Neuronal stem cell (in vitro differentiated cells): ENCODE measurements at regions not wholly inside any gene's neighbourhood (a gene's known extent, or its start where the extent isn't known, plus 50 kb on each side); places are given as distances from the start of the nearest gene placed in this dataset.

Source experiments
- DNase-seq: peaks from one replicate; pipeline ENCODE4 v3.0.0-alpha.2; 2013; ENCODE audit warnings: low spot score
- H2AFZ ChIP-seq: one replicate; pipeline ENCODE4 v1.6.1; 2013; ENCODE audit warnings: mild to moderate bottlenecking, low read length, inconsistent platforms
- H2AK5ac ChIP-seq: 2 replicates; pipeline ENCODE4 v1.6.1; 2013; ENCODE audit warnings: low read depth, mild to moderate bottlenecking, inconsistent platforms, low read length, moderate library complexity, mixed read lengths
- H2BK120ac ChIP-seq: 2 replicates; pipeline ENCODE4 v1.6.1; 2013; ENCODE audit warnings: low read depth, mild to moderate bottlenecking, inconsistent platforms, low read length, moderate library complexity, mixed read lengths
- H2BK12ac ChIP-seq: one replicate; pipeline ENCODE4 v1.6.1; 2013; ENCODE audit warnings: low read length, inconsistent platforms
- H2BK15ac ChIP-seq: 2 replicates; pipeline ENCODE4 v1.6.1; 2013; ENCODE audit warnings: mild to moderate bottlenecking, low read length, inconsistent platforms, mixed read lengths
- H2BK5ac ChIP-seq: one replicate; pipeline ENCODE4 v1.6.1; 2013; ENCODE audit warnings: inconsistent platforms, mild to moderate bottlenecking, low read length, moderate library complexity
- H3K14ac ChIP-seq: one replicate; pipeline ENCODE4 v1.6.1; 2013; ENCODE audit warnings: low read length, inconsistent platforms
- H3K18ac ChIP-seq: 2 replicates; pipeline ENCODE4 v1.6.1; 2013; ENCODE audit warnings: low read length, inconsistent platforms
- H3K23ac ChIP-seq: 2 replicates; pipeline ENCODE4 v1.6.1; 2013; ENCODE audit warnings: low read depth, mild to moderate bottlenecking, mixed read lengths, low read length, inconsistent platforms; ENCODE audit not compliant: poor library complexity
- H3K27ac ChIP-seq: replicated peaks from 3 replicates; pipeline ENCODE4 v1.5.1; 2013; ENCODE audit warnings: low read length, inconsistent platforms
- H3K27me3 ChIP-seq, 3 experiments: 2 replicates each; pipeline ENCODE4 v1.6.1; 2013; ENCODE audit warnings: low read length in 3 of 3, mild to moderate bottlenecking in 2 of 3, inconsistent platforms in 1 of 3, low read depth in 1 of 3, mixed read lengths in 1 of 3, moderate library complexity in 1 of 3; ENCODE audit not compliant: control insufficient read depth in 3 of 3, insufficient read depth in 3 of 3
- H3K36me3 ChIP-seq, 2 donors: replicated peaks in 1 of 2; 2 replicates each; pipeline ENCODE4 v1.6.1; 2013; ENCODE audit warnings: low read length in 2 of 2; ENCODE audit not compliant: control insufficient read depth in 2 of 2, insufficient read depth in 2 of 2
- H3K4ac ChIP-seq: 2 replicates; pipeline ENCODE4 v1.6.1; 2013; ENCODE audit warnings: inconsistent platforms, mild to moderate bottlenecking, low read length, moderate library complexity
- H3K4me1 ChIP-seq, 2 donors: 1 replicate in 1 of 2; 2 replicates in 1 of 2; pipeline ENCODE4 v1.6.1; 2013; ENCODE audit warnings: low read length in 2 of 2, low read depth in 1 of 2; ENCODE audit not compliant: control insufficient read depth in 2 of 2, insufficient read depth in 1 of 2
- H3K4me2 ChIP-seq: one replicate; pipeline ENCODE4 v1.6.1; 2013; ENCODE audit warnings: mild to moderate bottlenecking, low read length, inconsistent platforms; ENCODE audit not compliant: insufficient read depth, poor library complexity, severe bottlenecking
- H3K4me3 ChIP-seq, 2 donors: 2 replicates each; pipeline ENCODE4 v1.5.1; 2013; ENCODE audit warnings: low read length in 2 of 2, mild to moderate bottlenecking in 2 of 2, inconsistent platforms in 1 of 2, moderate library complexity in 1 of 2
- H3K79me1 ChIP-seq: one replicate; pipeline ENCODE4 v1.6.1; 2013; ENCODE audit warnings: low read depth, mild to moderate bottlenecking, inconsistent platforms, low read length, moderate library complexity
- H3K9ac ChIP-seq: one replicate; pipeline ENCODE4 v1.6.1; 2013; ENCODE audit warnings: mild to moderate bottlenecking, low read depth, low read length, inconsistent platforms; ENCODE audit not compliant: poor library complexity
- H3K9me3 ChIP-seq, 2 donors: replicated peaks in 1 of 2; 2 replicates each; pipeline versions ENCODE3 to v1.6.1; 2013; ENCODE audit warnings: low read length in 2 of 2, mild to moderate bottlenecking in 2 of 2, inconsistent platforms in 1 of 2, low read depth in 1 of 2, mixed read lengths in 1 of 2, moderate library complexity in 1 of 2; ENCODE audit not compliant: control insufficient read depth in 2 of 2, insufficient read depth in 1 of 2
- H4K8ac ChIP-seq: one replicate; pipeline ENCODE4 v1.6.1; 2013; ENCODE audit warnings: low read depth, mild to moderate bottlenecking, inconsistent platforms, low read length, moderate library complexity
- H4K91ac ChIP-seq: one replicate; pipeline ENCODE4 v1.6.1; 2013; ENCODE audit warnings: low read length, low read depth, mild to moderate bottlenecking, inconsistent platforms; ENCODE audit not compliant: poor library complexity
- WGBS, 2 donors: extraction: QIAGEN DNeasy Blood & Tissue Kit; methylation state at CpG; one replicate each; pipeline ENCODE4 v1.1.7; 2013; ENCODE audit warnings: missing lambda C conversion rate in 2 of 2, mixed read lengths in 1 of 2; ENCODE audit not compliant: insufficient read length in 2 of 2, insufficient replicate concordance in 1 of 2; ENCODE audit errors: extremely low coverage in 2 of 2; 5-methylcytosine and 5-hydroxymethylcytosine counted together

DNA sequence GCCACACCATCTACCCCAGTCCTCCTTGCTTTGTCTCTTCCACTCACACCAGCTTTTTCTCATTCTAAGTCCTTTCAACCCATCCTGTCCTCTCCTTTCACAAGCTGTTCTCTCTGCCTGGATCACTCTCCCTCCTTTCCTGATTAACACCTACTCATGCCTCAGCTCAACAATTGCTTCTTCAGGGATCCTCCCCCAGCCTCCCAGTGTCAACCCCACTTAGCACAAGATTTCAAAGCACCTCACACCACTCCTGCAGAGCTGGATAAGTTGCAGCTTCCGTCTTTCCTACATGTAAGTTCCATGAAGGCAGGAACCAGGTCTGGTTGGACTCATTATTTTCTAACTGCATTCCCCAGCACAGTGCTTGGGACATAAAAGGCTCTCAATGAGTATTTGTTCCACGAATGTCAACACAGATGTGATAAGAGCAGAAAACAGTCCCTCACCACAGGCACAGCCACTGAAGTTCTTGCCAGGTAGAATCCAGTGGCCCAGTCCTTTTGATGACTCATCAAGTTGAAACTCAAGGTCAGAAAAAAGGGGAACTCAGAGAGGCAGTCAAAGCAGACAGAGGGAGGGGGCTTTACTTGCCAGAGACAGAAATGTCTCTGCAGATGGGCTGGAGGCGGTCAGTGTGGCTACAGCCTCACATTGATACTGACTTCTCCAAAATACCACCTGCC lies 193.4 kb upstream of the PRDM1 start:
- H4K91ac ChIP-seq = no peak overlapping the region
- H3K4me1 ChIP-seq = peaks cover 0 to 4% of the 10 kb centered on the region in 2 donors
- H3K4me2 ChIP-seq = no peak overlapping the region
- no peak overlapping the region for H4K8ac ChIP-seq
- no peak overlapping the region for H2AFZ ChIP-seq
- no peak overlapping the region for H2BK12ac ChIP-seq
- H2BK120ac ChIP-seq = no peak overlapping the region
- no peak overlapping the region for H3K18ac ChIP-seq
- H3K27ac ChIP-seq = no peak overlapping the region
- no peak overlapping the region for H3K4ac ChIP-seq
- H2BK5ac ChIP-seq = no peak overlapping the region
- H3K23ac ChIP-seq = no peak overlapping the region
- no peak overlapping the region for H2AK5ac ChIP-seq
- H3K9me3 ChIP-seq = no peaks in the 10 kb centered on the region
- no peaks in the 10 kb centered on the region for H3K27me3 ChIP-seq
- no peak overlapping the region for H2BK15ac ChIP-seq
- DNase-seq = no peak
- no peak overlapping the region for H3K4me3 ChIP-seq
- no peaks in the 10 kb centered on the region for H3K36me3 ChIP-seq
- WGBS, 2 donors = no CpG with 5 or more reads among the region's 3 CpGs
- H3K9ac ChIP-seq = no peak overlapping the region
- H3K14ac ChIP-seq = no peak overlapping the region
- H3K79me1 ChIP-seq = no peaks in the 10 kb centered on the region

GRCh38 chr6:105890521-105891244 lies 195.5 kb upstream of the PRDM1 start:
- no peak overlapping the region for H3K4me3 ChIP-seq
- H3K4ac ChIP-seq = no peak overlapping the region
- no peak overlapping the region for H3K4me2 ChIP-seq
- H2BK15ac ChIP-seq = no peak overlapping the region
- H3K9ac ChIP-seq = no peak overlapping the region
- H2BK120ac ChIP-seq = no peak overlapping the region
- no peaks in the 10 kb centered on the region for H3K79me1 ChIP-seq
- H3K9me3 ChIP-seq = no peaks in the 10 kb centered on the region
- H3K18ac ChIP-seq = no peak overlapping the region
- H2BK5ac ChIP-seq = no peak overlapping the region
- H3K23ac ChIP-seq = no peak overlapping the region
- H2BK12ac ChIP-seq = no peak overlapping the region
- H2AFZ ChIP-seq = no peak overlapping the region
- no peak overlapping the region for H4K91ac ChIP-seq
- H3K14ac ChIP-seq = no peak overlapping the region
- H4K8ac ChIP-seq = no peak overlapping the region
- H3K36me3 ChIP-seq = no peaks in the 10 kb centered on the region
- DNase-seq = no peak
- no CpG with 5 or more reads among the region's 4 CpGs for WGBS, 2 donors
- no peak overlapping the region for H3K27ac ChIP-seq
- H3K27me3 ChIP-seq = no peaks in the 10 kb centered on the region
- no peaks in the 10 kb centered on the region for H3K4me1 ChIP-seq
- no peak overlapping the region for H2AK5ac ChIP-seq

GRCh38 chr6:105889902-105890301 lies 196.2 kb upstream of the PRDM1 start:
- H2BK12ac ChIP-seq = no peak overlapping the region
- no peak overlapping the region for H2AK5ac ChIP-seq
- H3K18ac ChIP-seq = no peak overlapping the region
- H3K14ac ChIP-seq = no peak overlapping the region
- H3K9ac ChIP-seq = no peak overlapping the region
- H4K8ac ChIP-seq = no peak overlapping the region
- no peaks in the 10 kb centered on the region for H3K36me3 ChIP-seq
- H3K9me3 ChIP-seq = no peaks in the 10 kb centered on the region
- DNase-seq = no peak
- H3K4me1 ChIP-seq = no peaks in the 10 kb centered on the region
- no peak overlapping the region for H2BK5ac ChIP-seq
- no peak overlapping the region for H3K27ac ChIP-seq
- H2BK15ac ChIP-seq = no peak overlapping the region
- no peak overlapping the region for H3K4me2 ChIP-seq
- H2AFZ ChIP-seq = no peak overlapping the region
- no peak overlapping the region for H3K4ac ChIP-seq
- no peak overlapping the region for H3K23ac ChIP-seq
- no peaks in the 10 kb centered on the region for H3K79me1 ChIP-seq
- WGBS, 2 donors = no CpG with 5 or more reads among the region's 2 CpGs
- no peak overlapping the region for H2BK120ac ChIP-seq
- no peak overlapping the region for H4K91ac ChIP-seq
- H3K27me3 ChIP-seq = no peaks in the 10 kb centered on the region
- no peak overlapping the region for H3K4me3 ChIP-seq

- Histone ChIP-seq H3K27me3 (no peaks in the 10 kb centered on the region), H2BK12ac (no peak overlapping the region), H3K4me1 (no peaks in the 10 kb centered on the region), H2BK5ac (no peak overlapping the region), H2AFZ (no peak overlapping the region), H3K9ac (no peak overlapping the region), H4K8ac (no peak overlapping the region), H3K4ac (no peak overlapping the region), H3K18ac (no peak overlapping the region), H2BK120ac (no peak overlapping the region), H3K4me3 (no peak overlapping the region), H3K4me2 (no peak overlapping the region), H3K79me1 (no peaks in the 10 kb centered on the region), H2AK5ac (no peak overlapping the region), H4K91ac (no peak overlapping the region), H3K23ac (no peak overlapping the region), H3K36me3 (no peaks in the 10 kb centered on the region), H3K27ac (no peak overlapping the region), H3K14ac (no peak overlapping the region), H2BK15ac (no peak overlapping the region), H3K9me3 (no peaks in the 10 kb centered on the region)
- WGBS, 2 donors = no CpG with 5 or more reads among the region's 7 CpGs
- DNase-seq = no peak
Observed at GRCh38 chr6:105886814-105887544, 199.2 kb upstream of the PRDM1 start.
